Psoas muscle (tissue), 7 donors: ENCODE measurements at regions not wholly inside any gene's neighbourhood (a gene's known extent, or its start where the extent isn't known, plus 50 kb on each side); places are given as distances from the start of the nearest gene placed in this dataset.

Source experiments
- ATAC-seq, 4 donors: fragments of 200-7000 bp; cut with Tn5 transposase; one replicate each; pipeline ENCODE4 v1.9.1; 2020; ENCODE audit warnings: moderate library complexity in 3 of 4, mild to moderate bottlenecking in 2 of 4
- DNase-seq, 2 donors: peaks; one replicate each; pipeline ENCODE4 v3.0.0-alpha.2; 2020
- H3K27ac ChIP-seq: fragments of 200-600 bp; one replicate; pipeline ENCODE4 v1.8.0; 2022
- H3K27me3 ChIP-seq, 3 donors: fragments of 200-600 bp in 1 of 3; one replicate each; pipeline versions ENCODE4 v1.6.1 to v1.8.0; 2013 to 2022; ENCODE audit warnings: low read length in 2 of 3, mild to moderate bottlenecking in 2 of 3, moderate library complexity in 1 of 3; ENCODE audit not compliant: insufficient read depth in 3 of 3
- H3K36me3 ChIP-seq, 2 donors: fragments of 200-600 bp in 1 of 2; one replicate each; pipeline versions ENCODE4 v1.6.1 to v1.8.0; 2013 to 2022; ENCODE audit warnings: low read depth in 1 of 2, mild to moderate bottlenecking in 1 of 2, moderate library complexity in 1 of 2; ENCODE audit not compliant: insufficient read depth in 1 of 2
- H3K4me1 ChIP-seq: fragments of 200-600 bp; one replicate; pipeline ENCODE4 v1.8.0; 2022
- H3K4me3 ChIP-seq: fragments of 200-600 bp; one replicate; pipeline ENCODE4 v1.8.0; 2022; ENCODE audit warnings: mild to moderate bottlenecking
- H3K9me3 ChIP-seq: fragments of 200-600 bp; one replicate; pipeline ENCODE4 v1.8.0; 2022
- WGBS, 3 donors: extraction: QIAGEN DNeasy Blood & Tissue Kit; methylation state at CpG; one replicate each; pipeline versions ENCODE4 v1.1.6 to v1.1.7; 2013; 5-methylcytosine and 5-hydroxymethylcytosine counted together
- intact Hi-C, 2 donors: fragments of 100-400 bp; cut with DNase I; formaldehyde crosslinking; loops; one replicate each; pipeline versions ENCODE4 v1.11.0 to v1.14.2; 2022
- TF ChIP-seq, protein P1 (sequence below): fragments of 200-600 bp; IDR thresholded peaks from one replicate; pipeline ENCODE4 v1.8.0; 2022; ENCODE audit warnings: antibody characterized with exemption
- donor health status: healthy with polysubstance abuse.
- donor health status: DM: no; HTN: no; CAD: no; lungs with moderate emphysema.
- donor health status: Bipolar disorder and iron deficiency.
- donor health status: healthy.
- donor health status: DM: yes; HTN: yes; CAD: no.
- donor health status: DM: no; HTN: no; CAD: no.
- donor health status: DM: yes; HTN: yes; CAD: no.

DNA sequence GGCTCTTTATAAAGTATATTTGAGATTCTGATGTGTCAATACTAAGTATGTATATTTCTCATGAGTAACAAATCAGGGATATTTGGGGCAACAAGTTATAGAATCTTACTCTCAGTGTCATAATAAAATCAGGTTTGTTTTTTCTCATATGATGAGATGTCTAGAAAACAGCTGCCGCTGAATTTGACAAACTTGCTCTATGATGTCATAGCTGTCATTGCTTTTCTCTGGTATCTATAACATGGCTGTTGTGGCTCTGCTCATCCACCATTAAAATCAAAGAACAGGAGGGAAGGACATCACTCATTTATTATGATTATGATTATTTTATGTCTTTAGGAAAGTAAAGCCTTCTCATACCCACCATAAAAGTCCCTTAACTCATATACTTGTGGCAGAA is 417.2 kb upstream of the LRRTM4 start:
- no peak for ATAC-seq
- H3K36me3 ChIP-seq: no peaks in the 10 kb centered on the region

DNA sequence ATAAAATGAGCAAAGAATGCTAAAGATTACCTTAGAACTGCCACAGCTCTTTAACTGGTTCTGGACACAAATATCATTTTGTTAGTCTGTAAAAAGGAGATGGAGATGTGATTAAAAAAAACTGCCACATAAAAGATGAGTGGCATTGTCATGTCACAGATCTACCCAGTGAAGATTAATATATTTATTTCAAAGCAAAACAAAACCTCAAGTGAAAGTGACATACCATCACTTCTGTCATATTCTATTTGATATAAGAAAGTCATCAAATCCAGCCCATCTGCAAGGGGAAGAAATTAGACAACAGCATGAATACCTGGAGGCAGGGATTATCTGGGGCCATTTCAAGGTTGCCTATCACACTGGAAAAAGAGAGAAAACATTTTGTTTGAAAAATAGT is 417.6 kb upstream of the LRRTM4 start:
- H3K36me3 ChIP-seq: no peaks in the 10 kb centered on the region
- no peak for ATAC-seq
- H3K27me3 ChIP-seq: no peaks in the 10 kb centered on the region
- no peak for DNase-seq
- no peak overlapping the region for H3K4me3 ChIP-seq
- no peaks in the 10 kb centered on the region for H3K4me1 ChIP-seq
- TF ChIP-seq, protein P1, sequence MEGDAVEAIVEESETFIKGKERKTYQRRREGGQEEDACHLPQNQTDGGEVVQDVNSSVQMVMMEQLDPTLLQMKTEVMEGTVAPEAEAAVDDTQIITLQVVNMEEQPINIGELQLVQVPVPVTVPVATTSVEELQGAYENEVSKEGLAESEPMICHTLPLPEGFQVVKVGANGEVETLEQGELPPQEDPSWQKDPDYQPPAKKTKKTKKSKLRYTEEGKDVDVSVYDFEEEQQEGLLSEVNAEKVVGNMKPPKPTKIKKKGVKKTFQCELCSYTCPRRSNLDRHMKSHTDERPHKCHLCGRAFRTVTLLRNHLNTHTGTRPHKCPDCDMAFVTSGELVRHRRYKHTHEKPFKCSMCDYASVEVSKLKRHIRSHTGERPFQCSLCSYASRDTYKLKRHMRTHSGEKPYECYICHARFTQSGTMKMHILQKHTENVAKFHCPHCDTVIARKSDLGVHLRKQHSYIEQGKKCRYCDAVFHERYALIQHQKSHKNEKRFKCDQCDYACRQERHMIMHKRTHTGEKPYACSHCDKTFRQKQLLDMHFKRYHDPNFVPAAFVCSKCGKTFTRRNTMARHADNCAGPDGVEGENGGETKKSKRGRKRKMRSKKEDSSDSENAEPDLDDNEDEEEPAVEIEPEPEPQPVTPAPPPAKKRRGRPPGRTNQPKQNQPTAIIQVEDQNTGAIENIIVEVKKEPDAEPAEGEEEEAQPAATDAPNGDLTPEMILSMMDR: no peak
- H3K9me3 ChIP-seq: no peaks in the 10 kb centered on the region
- H3K27ac ChIP-seq: no peak overlapping the region
- intact Hi-C loops: no loop called here

More for the DNA sequence above, 417.2 kb upstream of the LRRTM4 start:
- no peaks in the 10 kb centered on the region for H3K27me3 ChIP-seq
- intact Hi-C loops: no loop called here
- DNase-seq: no peak
- 84 to 95% (median 86%) methylated on average over 1 of the region's 1 CpG for WGBS, 3 donors
- H3K27ac ChIP-seq: no peak overlapping the region
- no peaks in the 10 kb centered on the region for H3K9me3 ChIP-seq
- no peaks in the 10 kb centered on the region for H3K4me1 ChIP-seq
- H3K4me3 ChIP-seq: no peak overlapping the region
- TF ChIP-seq, protein P1: no peak

- Histone ChIP-seq H3K36me3 (no peaks in the 10 kb centered on the region), H3K27me3 (no peaks in the 10 kb centered on the region), H3K4me3 (no peak overlapping the region), H3K27ac (no peak overlapping the region), H3K9me3 (no peaks in the 10 kb centered on the region), H3K4me1 (no peaks in the 10 kb centered on the region)
- TF ChIP-seq, protein P1: no peak
- DNase-seq (no peak), ATAC-seq (no peak)
- 91 to 93% (median 92%) methylated on average over 18 of the region's 18 CpGs for WGBS, 3 donors
- intact Hi-C loops: no loop called here
Observed at GRCh38 chr2:77954931-77955330, 432.8 kb upstream of the LRRTM4 start.

- H3K36me3 ChIP-seq: no peaks in the 10 kb centered on the region
- H3K4me1 ChIP-seq: no peaks in the 10 kb centered on the region
- H3K27me3 ChIP-seq: no peaks in the 10 kb centered on the region
- ATAC-seq (no peak), DNase-seq (no peak)
- TF ChIP-seq, protein P1: no peak
- intact Hi-C loops: no loop called here
- H3K9me3 ChIP-seq: no peaks in the 10 kb centered on the region
- H3K4me3 ChIP-seq: no peak overlapping the region
- no peak overlapping the region for H3K27ac ChIP-seq
Observed at GRCh38 chr2:77962943-77963342, 440.8 kb upstream of the LRRTM4 start.

GRCh38 chr2:77977471-77978063 is 455.4 kb upstream of the LRRTM4 start:
- Histone ChIP-seq H3K4me3 (no peak overlapping the region), H3K4me1 (no peaks in the 10 kb centered on the region), H3K27ac (no peak overlapping the region), H3K9me3 (no peaks in the 10 kb centered on the region), H3K36me3 (no peaks in the 10 kb centered on the region), H3K27me3 (no peaks in the 10 kb centered on the region)
- intact Hi-C loops: no loop called here
- TF ChIP-seq, protein P1: no peak
- 46 to 53% (median 48%) methylated on average over 3 of the region's 3 CpGs for WGBS, 3 donors
- no peak for ATAC-seq
- DNase-seq: no peak
